Ovary (tissue), 3 donors: ENCODE measurements at regions not wholly inside any gene's neighbourhood (a gene's known extent, or its start where the extent isn't known, plus 50 kb on each side); places are given as distances from the start of the nearest gene placed in this dataset.
"Not testable (repeated sequence)": the region's sequence is repeated elsewhere in the genome, so short reads cannot be mapped to it uniquely, and the experiment has no call there.

Source experiments
- POLR2A ChIP-seq: fragments of 450-650 bp; IDR thresholded peaks from one replicate; pipeline ENCODE4 v1.6.1; 2017; ENCODE audit warnings: antibody characterized with exemption, mild to moderate bottlenecking, moderate library complexity
- TF ChIP-seq, protein P1 (sequence below), 3 donors: fragments of 450-650 bp in 2 of 3; fragments of 200-600 bp in 1 of 3; IDR thresholded peaks; one replicate each; pipeline versions ENCODE4 v1.5.1 to v1.8.0; 2016 to 2022; ENCODE audit warnings: antibody characterized with exemption in 3 of 3, mild to moderate bottlenecking in 1 of 3
- donor health status: DM: no; HTN: no; CAD: no.

DNA sequence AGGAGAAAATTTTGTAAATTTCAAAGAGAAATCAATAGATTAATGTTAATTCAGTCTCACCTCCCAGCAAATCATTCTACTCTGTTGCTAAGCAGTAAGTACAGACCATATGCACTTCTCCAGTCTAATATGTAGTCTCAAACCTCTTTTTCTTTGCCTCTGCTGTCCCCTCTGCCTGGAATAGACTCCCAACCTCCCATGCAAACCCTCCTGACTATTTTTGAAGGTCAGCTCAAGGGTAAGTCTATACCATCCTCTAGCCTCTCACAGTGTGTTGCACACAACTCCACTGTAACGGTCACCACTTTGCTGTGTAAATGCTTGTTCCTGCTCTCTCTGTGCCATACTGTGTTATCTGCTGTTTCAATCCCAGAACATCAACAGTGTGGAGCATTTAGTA, 94.5 kb upstream of the TRIM77 start:
- TF ChIP-seq, protein P1, sequence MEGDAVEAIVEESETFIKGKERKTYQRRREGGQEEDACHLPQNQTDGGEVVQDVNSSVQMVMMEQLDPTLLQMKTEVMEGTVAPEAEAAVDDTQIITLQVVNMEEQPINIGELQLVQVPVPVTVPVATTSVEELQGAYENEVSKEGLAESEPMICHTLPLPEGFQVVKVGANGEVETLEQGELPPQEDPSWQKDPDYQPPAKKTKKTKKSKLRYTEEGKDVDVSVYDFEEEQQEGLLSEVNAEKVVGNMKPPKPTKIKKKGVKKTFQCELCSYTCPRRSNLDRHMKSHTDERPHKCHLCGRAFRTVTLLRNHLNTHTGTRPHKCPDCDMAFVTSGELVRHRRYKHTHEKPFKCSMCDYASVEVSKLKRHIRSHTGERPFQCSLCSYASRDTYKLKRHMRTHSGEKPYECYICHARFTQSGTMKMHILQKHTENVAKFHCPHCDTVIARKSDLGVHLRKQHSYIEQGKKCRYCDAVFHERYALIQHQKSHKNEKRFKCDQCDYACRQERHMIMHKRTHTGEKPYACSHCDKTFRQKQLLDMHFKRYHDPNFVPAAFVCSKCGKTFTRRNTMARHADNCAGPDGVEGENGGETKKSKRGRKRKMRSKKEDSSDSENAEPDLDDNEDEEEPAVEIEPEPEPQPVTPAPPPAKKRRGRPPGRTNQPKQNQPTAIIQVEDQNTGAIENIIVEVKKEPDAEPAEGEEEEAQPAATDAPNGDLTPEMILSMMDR (IDR thresholded peaks at IDR 0.05) = not testable (repeated sequence)
- not testable (repeated sequence) for TF ChIP-seq POLR2A
